ENCODE measurements at regions not wholly inside any gene's neighbourhood (a gene's known extent, or its start where the extent isn't known, plus 50 kb on each side); places are given as distances from the start of the nearest gene placed in this dataset.
A peak's percentile ranks its signal among the peaks of the same experiment; 100 is the strongest.

DNA sequence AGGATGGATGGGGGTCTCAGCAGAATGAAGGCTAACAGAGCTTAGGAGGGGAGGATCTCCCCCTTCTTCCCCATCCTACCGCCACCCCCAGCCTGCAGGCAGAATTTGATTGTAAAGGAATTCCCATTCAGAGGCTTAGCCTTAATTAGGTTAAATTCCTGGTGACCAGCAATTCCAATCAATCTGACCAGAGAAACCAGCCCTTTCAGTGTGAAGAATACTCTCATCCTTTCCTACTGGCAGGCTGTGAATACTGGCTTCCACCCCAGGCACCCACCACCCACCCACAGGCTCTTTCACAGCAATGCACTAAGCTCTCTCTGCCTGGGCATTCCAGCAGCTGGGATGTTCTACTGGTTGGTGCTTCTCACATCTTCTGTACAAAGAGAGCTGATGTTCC, 137.9 kb upstream of the LYZL1 start:
- peak; percentile 77 for DNase-seq (ENCODE audit: low read depth, low spot score)

DNA sequence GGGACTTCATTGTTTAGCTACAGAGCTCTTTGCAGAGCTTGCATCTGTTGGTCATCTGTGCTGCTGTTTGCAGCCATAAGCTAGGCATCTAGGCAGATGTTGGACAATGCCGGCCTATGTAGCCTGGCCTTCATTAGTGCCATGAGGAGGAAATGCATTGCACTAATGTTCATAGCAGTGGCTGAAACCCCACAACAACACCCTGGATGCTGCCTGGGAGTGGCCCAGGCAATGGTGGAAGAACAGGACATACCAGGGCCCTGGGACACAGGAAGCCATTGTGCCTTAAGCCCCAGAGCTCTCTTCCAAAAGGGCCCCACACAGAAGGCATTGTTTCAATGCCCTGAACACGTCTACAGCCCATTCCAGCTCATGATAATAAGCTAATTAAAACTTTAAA, 131.5 kb upstream of the LYZL1 start:
- no peak for DNase-seq (ENCODE audit: low read depth, low spot score)

DNA sequence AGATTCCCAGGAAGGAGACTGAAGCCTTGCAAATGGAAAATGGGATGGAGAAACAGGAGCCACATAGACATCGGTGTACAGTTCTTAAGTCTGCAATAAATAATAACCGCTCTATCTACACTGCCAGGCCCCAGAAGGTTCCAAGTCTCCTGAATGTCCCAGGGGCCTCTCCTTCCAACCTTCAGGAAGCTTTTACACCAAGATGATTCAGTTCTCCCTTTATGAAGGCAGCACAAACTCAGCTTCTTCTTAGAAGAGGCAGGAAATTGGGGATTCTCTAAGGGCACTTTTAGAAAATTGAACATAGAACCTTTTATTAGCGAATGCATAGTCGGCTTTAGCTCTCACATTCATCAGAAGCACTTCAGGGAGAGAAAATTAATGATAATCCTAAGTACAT, 130.8 kb upstream of the LYZL1 start:
- no peak for DNase-seq (ENCODE audit: low read depth, low spot score)

GRCh38 chr10:29160150-29160617, 128.7 kb upstream of the LYZL1 start:
- DNase-seq (ENCODE audit: low read depth, low spot score), result peak; percentile 93

DNA sequence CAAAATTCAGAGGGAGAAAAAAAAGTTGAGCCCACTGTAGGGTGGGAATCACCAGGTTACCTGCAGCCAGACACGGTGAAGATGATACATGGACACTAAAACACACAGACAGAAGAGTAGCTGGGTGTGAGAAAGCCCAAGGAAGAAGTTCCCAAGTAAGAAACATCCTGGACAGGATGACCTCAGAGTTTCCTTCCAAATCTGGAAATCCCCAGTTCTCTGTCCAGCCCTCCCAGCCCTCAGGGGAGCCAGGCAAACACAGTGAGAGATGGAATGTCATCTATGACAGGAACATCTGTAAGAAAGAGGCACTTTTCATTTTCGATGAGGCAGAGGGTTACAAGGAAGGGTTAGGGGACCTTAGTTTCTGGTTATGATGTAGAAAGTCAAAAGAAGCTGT, 125.1 kb upstream of the LYZL1 start:
- DNase-seq (ENCODE audit: low read depth, low spot score), result peak; percentile 44

GRCh38 chr10:29166713-29167112, 122.2 kb upstream of the LYZL1 start:
- DNase-seq (ENCODE audit: low read depth, low spot score), result no peak

DNA sequence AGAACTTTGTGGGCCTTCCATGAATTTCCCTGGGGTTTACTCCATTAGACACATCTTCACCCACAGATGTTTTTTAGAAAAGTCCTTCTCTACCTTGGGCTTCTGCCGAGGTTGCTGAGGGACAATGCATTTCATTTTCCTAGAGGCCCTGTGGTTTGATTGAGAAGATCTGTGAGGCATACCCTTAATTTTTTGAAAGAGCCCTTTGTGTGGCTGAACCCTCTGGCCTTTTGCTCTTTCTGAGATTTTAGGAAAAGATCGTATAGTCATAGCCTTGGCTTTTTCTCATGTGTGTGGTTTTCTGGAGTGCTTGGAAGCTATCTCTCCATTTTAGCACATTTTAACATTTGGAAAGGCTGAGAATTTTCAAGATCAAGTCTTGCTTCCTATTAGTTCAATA, 119.8 kb upstream of the LYZL1 start:
- DNase-seq (ENCODE audit: low read depth, low spot score), result no peak

- DNase-seq (ENCODE audit: low read depth, low spot score), result no peak
Observed at GRCh38 chr10:29171717-29172116, 117.2 kb upstream of the LYZL1 start.

DNA sequence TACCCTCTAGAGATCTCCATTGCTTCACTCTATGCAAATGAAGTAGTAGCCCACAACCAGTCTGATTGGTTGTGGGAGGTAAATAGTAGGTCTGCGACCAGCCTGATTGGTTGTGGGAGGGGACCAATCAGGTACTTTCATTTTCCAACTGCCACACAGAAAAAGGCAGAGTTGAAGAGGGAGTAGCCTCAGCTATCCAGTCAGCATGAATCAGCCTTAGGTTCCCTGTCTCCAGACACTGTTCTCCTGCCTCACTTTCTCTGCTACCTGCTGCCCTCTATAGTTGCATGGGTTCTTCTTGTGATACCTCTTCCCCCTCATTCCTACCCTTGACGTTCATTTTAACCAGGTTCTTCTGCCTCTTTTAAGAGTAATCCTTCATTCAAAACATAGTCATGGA, 114.5 kb upstream of the LYZL1 start:
- DNase-seq (ENCODE audit: low read depth, low spot score), result no peak

- DNase-seq (ENCODE audit: low read depth, low spot score), result no peak
Observed at GRCh38 chr10:29176845-29177832, 111.7 kb upstream of the LYZL1 start.

- no peak for DNase-seq (ENCODE audit: low read depth, low spot score)
Observed at GRCh38 chr10:29181936-29182335, 106.9 kb upstream of the LYZL1 start.

DNA sequence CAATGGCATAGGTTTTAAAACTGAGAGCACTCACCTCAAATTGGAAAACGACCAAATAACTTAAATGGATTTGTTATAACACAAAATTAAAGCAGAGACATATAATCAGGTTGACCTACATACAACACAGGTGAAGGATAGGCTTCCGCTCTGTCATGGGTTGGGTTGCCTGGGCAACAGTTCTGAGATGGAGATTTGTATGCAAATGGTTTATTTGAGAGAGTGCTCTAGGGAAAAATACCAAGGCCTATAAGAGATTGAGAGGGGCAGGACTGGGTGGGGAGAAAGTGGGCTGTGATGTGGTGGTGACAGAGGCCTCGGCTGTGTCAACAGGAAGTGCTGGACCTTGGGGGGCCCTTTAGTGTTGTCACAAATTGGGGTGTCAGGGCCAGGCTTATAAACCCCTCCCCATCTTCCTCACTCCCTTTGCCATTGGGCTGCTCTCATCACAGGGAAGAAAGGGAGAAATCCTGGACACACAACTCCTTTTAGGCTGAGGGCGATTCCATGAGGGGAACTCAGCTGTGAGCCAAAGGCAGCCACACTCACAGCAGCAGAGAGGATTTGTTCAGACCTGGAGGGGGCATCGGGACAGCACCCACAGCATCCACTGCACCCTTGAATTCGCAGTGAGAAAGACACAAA, 105.4 kb upstream of the LYZL1 start:
- no peak for DNase-seq (ENCODE audit: low read depth, low spot score)

DNA sequence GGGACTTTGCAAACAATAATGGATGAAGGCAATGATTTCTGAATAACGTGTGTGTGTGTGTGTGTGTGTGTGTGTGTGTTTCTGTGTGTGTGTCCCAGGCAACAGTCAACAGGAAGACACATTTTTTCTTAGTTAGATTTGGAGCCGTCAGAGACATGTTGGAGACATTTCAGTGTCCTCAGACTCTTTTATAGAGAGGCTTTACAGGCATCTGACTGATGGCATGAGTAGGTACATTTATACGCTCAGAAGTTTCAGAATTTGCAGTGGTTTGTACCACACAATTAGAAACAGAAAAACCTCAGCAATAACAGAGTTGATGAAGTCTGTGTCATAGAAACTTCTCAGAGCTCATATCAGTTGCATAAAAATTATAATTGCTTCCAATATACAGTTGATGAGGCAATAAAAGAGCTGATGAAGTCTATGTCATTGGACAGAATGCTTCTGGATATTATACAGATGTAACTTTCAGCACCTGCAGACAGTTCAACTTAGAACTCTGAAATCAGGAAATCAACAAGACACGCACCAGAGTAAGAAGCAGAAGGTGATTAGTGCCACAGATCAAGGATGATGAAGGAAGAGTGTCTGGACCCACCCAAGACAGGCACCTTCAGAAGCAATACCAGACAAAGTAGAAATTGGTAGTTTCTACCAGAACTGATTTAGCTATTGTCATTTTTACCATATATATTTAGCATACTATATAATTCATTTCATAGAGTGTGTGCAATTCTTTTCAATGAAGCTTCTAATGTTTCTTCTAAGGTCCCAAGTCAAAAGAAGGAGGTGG, 104.5 kb upstream of the LYZL1 start:
- DNase-seq (ENCODE audit: low read depth, low spot score), result no peak

DNA sequence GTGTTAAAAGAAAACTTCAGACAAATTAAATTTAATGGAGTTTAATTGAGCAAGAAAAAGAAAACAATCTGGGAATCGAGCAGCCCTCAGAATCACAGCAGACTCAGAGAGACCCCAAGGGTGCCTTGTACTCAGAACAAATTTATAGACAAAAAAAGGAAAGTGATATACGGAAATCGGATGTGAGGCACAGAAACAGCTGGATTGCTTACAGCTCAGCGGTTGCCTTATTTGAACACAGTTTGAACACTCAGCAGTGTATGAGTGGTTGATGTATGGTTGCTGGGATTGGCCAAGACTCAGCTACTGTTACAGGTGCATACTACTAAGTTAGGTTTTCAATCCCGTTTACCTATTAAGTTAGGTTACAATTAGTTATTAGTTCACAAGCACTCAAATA, 103.8 kb upstream of the LYZL1 start:
- DNase-seq (ENCODE audit: low read depth, low spot score), result no peak

- no peak for DNase-seq (ENCODE audit: low read depth, low spot score)
Observed at GRCh38 chr10:29186221-29186620, 102.6 kb upstream of the LYZL1 start.

DNA sequence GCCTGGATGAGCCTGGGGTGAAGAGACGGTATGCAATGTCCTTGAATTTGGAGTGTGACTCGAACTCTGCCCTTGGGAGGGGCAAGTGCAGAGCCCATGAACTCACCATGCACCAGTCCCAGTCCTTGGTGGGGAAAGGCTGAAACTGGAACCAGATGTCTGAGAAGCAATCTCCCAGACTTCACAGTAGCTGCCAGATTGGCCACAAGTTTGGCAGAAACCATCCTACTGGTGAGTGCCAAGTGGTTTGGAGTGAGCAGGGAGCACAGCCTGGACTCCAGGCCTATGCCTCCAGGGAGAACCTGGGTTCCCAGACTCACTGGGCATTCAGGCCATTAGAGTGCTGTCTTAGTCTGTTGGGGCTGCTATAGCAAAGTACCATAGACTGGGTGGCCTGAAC, 99.6 kb upstream of the LYZL1 start:
- DNase-seq (ENCODE audit: low read depth, low spot score), result peak; percentile 80

DNA sequence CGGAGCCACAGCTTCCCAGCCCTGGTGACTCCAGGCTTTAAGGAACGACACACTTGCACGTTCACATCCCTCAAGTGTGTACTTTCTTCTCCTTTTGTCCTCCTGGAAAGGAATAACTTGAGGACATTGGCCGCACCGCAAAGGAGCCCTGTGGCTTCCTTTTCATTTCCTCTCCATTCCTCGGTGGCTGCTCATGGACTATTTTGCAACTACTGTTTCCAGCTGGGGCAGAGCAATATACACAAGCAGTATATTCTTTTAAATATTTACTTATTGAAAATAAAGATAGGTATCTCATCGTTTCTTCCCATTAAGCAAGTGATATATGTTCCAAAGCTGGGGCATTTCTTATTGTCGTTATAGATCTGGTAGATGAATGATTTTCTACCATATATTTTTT, 97.2 kb upstream of the LYZL1 start:
- DNase-seq (ENCODE audit: low read depth, low spot score), result no peak

DNA sequence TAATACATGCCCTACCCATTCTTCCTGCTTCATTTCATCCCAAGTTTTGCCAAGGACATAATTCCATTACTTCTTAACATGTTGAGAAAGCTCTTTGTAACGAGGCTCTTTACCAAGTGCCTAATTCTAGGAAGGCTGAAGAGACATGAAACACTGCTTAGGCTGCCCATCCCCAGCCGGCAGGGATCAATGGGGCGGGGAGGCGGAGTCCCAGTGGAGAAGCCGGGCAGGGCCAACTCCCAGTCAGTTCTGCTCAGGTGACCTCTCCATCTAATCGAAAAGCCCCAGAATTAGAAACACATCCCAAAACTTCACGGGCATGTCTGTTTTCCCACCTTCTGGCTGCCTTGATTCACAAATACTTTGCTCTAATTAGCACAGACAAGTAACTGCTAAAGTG, 89.5 kb upstream of the LYZL1 start:
- no peak for DNase-seq (ENCODE audit: low read depth, low spot score)

DNA sequence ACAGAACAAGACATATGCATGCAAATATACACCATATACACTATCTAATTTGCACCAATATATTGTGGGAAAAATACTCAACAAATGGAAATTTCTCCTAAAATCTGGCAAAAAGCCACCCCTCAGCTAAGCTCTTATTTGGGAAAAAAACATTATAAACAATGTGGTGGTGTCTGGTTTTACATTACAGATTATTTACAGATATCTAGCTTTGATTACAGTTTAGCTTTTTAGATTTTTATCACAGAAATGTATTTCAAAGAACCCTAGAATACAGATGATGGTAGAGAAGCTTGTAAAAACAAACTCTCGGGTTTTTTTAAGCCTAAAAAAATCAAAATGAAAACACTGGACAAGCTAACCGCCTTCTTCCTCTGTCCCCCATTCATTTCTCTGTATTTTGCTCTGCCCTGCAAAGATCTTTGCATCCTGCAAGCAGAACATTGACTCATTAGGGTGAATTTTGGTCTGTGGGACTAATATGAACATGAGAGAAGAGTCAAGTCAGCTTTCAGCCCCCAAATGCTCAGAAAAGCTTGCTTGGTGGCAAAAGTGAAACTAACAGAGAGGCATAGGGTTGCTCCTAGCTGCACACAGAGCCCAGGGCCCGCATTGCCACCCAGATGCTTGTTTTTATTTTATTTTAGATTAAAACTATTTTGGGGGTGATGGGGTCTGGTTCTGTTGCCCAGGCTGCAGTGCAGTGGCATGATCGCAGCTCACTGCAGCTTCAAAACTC, 88.8 kb upstream of the LYZL1 start:
- no peak for DNase-seq (ENCODE audit: low read depth, low spot score)

- DNase-seq (ENCODE audit: low read depth, low spot score), result no peak
Observed at GRCh38 chr10:29202386-29202940, 86.4 kb upstream of the LYZL1 start.

GRCh38 chr10:29203432-29203831, 85.4 kb upstream of the LYZL1 start:
- DNase-seq (ENCODE audit: low read depth, low spot score), result no peak

Measured in astrocyte of the hippocampus (primary cell).